B cell (primary cell): ENCODE measurements at regions not wholly inside any gene's neighbourhood (a gene's known extent, or its start where the extent isn't known, plus 50 kb on each side); places are given as distances from the start of the nearest gene placed in this dataset.

ENCODE experiments used
- ATAC-seq: fragments of 200-7000 bp; cut with Tn5 transposase; one replicate; pipeline ENCODE4 v1.10.0; 2021; ENCODE audit warnings: low read depth, mild to moderate bottlenecking, moderate number of reproducible peaks, moderate library complexity
- CTCF ChIA-PET: fragments of 350-600 bp; sonication (Branson Sonifier 250); formaldehyde crosslinking; loops from one replicate; lab custom pipeline; 2021; ENCODE audit warnings: antibody characterized with exemption, inconsistent platforms; lab: Charles Lee
- POLR2A ChIA-PET: fragments of 350-600 bp; sonication (Branson Sonifier 250); formaldehyde crosslinking; loops from one replicate; lab custom pipeline; 2021; ENCODE audit warnings: antibody characterized with exemption; lab: Charles Lee
- DNase-seq: peaks from one replicate; pipeline ENCODE4 v3.0.0; 2013
- H2AFZ ChIP-seq: 2 replicates; pipeline ENCODE4 v1.6.1; 2012; ENCODE audit warnings: mild to moderate bottlenecking, low read depth, low read length; ENCODE audit not compliant: insufficient read depth, poor library complexity, severe bottlenecking
- H3K27ac ChIP-seq, 2 donors: 1 replicate in 1 of 2; 2 replicates in 1 of 2; pipeline ENCODE4 v1.5.1; 2012 to 2013; ENCODE audit warnings: low read length in 2 of 2, mild to moderate bottlenecking in 2 of 2, moderate library complexity in 1 of 2
- H3K27me3 ChIP-seq, 4 experiments: fragments of 200-600 bp in 1 of 4; sonication (generic) in 1 of 4; replicated peaks in 1 of 4; 1 replicate in 2 of 4; 2 replicates in 2 of 4; pipeline versions ENCODE4 v1.6.1 to v1.7.0; 2013 to 2016; ENCODE audit warnings: low read length in 3 of 4, mild to moderate bottlenecking in 2 of 4, mixed read lengths in 1 of 4, moderate library complexity in 1 of 4; ENCODE audit not compliant: insufficient read depth in 4 of 4, control insufficient read depth in 3 of 4; ENCODE audit errors: control extremely low read depth in 1 of 4
- H3K36me3 ChIP-seq, 2 experiments: replicated peaks in 1 of 2; 1 replicate in 1 of 2; 2 replicates in 1 of 2; pipeline versions ENCODE4 v1.6.1 to v1.7.1; 2013; ENCODE audit warnings: low read length in 1 of 2; ENCODE audit not compliant: insufficient read depth in 2 of 2, control insufficient read depth in 1 of 2; ENCODE audit errors: control extremely low read depth in 1 of 2, extremely low read depth in 1 of 2
- H3K4me1 ChIP-seq, 2 donors: fragments of 200-600 bp in 1 of 2; sonication (generic) in 1 of 2; 1 replicate in 1 of 2; 2 replicates in 1 of 2; pipeline versions ENCODE4 v1.5.1 to v1.6.1; 2013 to 2017; ENCODE audit warnings: low read length in 2 of 2; ENCODE audit not compliant: control insufficient read depth in 2 of 2, insufficient read depth in 2 of 2
- H3K4me2 ChIP-seq: replicated peaks from 2 replicates; pipeline ENCODE3; 2012; ENCODE audit warnings: mild to moderate bottlenecking, low read depth, low read length; ENCODE audit not compliant: poor library complexity, severe bottlenecking
- H3K4me3 ChIP-seq, 5 experiments: fragments of 200-600 bp in 1 of 5; sonication (generic) in 1 of 5; 1 replicate in 3 of 5; 2 replicates in 2 of 5; pipeline versions ENCODE4 v1.5.1 to v1.7.0; 2011 to 2016; ENCODE audit warnings: low read length in 4 of 5, mild to moderate bottlenecking in 4 of 5, low read depth in 2 of 5, control low read depth in 1 of 5, moderate library complexity in 1 of 5; ENCODE audit not compliant: insufficient read depth in 1 of 5; ENCODE audit errors: control extremely low read depth in 1 of 5, extremely low read depth in 1 of 5
- H3K79me2 ChIP-seq: fragments of 200-600 bp; sonication (generic); one replicate; pipeline ENCODE4 v1.6.0; 2016; ENCODE audit warnings: low read length; ENCODE audit not compliant: control insufficient read depth, insufficient read depth
- H3K9ac ChIP-seq: fragments of 200-600 bp; sonication (generic); 2 replicates; pipeline ENCODE4 v1.6.1; 2017; ENCODE audit warnings: mild to moderate bottlenecking, low read length, moderate library complexity
- H3K9me3 ChIP-seq, 3 donors: one replicate each; pipeline versions ENCODE4 v1.6.1 to v1.7.1; 2013; ENCODE audit warnings: low read length in 2 of 3; ENCODE audit not compliant: control insufficient read depth in 2 of 3, insufficient read depth in 1 of 3; ENCODE audit errors: control extremely low read depth in 1 of 3
- H4K20me1 ChIP-seq: 2 replicates; pipeline ENCODE4 v1.6.0; 2012; ENCODE audit warnings: mild to moderate bottlenecking, low read length; ENCODE audit not compliant: insufficient read depth, control insufficient read depth, poor library complexity, severe bottlenecking
- H3K27ac Mint-ChIP-seq: one replicate; pipeline ENCODE4 v1.8.0; 2021; ENCODE audit warnings: mixed read lengths
- H3K27me3 Mint-ChIP-seq: one replicate; pipeline ENCODE4 v1.8.0; 2021; ENCODE audit warnings: mixed read lengths
- H3K4me1 Mint-ChIP-seq: one replicate; pipeline ENCODE4 v1.8.0; 2021; ENCODE audit warnings: mixed read lengths
- H3K4me3 Mint-ChIP-seq: one replicate; pipeline ENCODE4 v1.8.0; 2021; ENCODE audit warnings: mixed read lengths
- H3K9me3 Mint-ChIP-seq: one replicate; pipeline ENCODE4 v1.8.0; 2022; ENCODE audit warnings: mixed read lengths; ENCODE audit not compliant: insufficient read depth
- CTCF ChIP-seq: fragments of 200-600 bp; IDR thresholded peaks from one replicate; pipeline ENCODE4 v1.8.0; 2022; ENCODE audit warnings: antibody characterized with exemption, mild to moderate bottlenecking
- EZH2 ChIP-seq: IDR thresholded peaks from 2 replicates; pipeline ENCODE4 v1.6.1; 2012; ENCODE audit warnings: borderline replicate concordance, low read depth, mild to moderate bottlenecking, moderate library complexity, low read length; ENCODE audit not compliant: insufficient read depth, poor library complexity, severe bottlenecking
- WGBS: methylation state at CpG from one replicate; pipeline ENCODE4 v1.1.5; 2013; ENCODE audit warnings: missing lambda C conversion rate; ENCODE audit not compliant: insufficient coverage; 5-methylcytosine and 5-hydroxymethylcytosine counted together
- intact Hi-C: fragments of 100-400 bp; cut with micrococcal nuclease; formaldehyde crosslinking; loops from one replicate; pipeline ENCODE4 v1.10.0; 2022

- no peak overlapping the region for H3K27ac ChIP-seq
- H3K27ac Mint-ChIP-seq, result no peak overlapping the region
- no peaks in the 10 kb centered on the region for H3K79me2 ChIP-seq
- H3K9me3 Mint-ChIP-seq, result no peaks in the 10 kb centered on the region
- no peak overlapping the region for H3K4me3 ChIP-seq
- ATAC-seq, result no peak
- no peak overlapping the region for H3K4me2 ChIP-seq
- H3K4me1 Mint-ChIP-seq, result peaks cover 10% of the 10 kb centered on the region
- no peaks in the 10 kb centered on the region for H4K20me1 ChIP-seq
- H3K4me3 Mint-ChIP-seq, result no peak overlapping the region
- peaks cover 0 to 9% (median 4%) of the 10 kb centered on the region in 4 experiments for H3K27me3 ChIP-seq
- no peaks in the 10 kb centered on the region for H3K9me3 ChIP-seq
- peaks cover 18% of the 10 kb centered on the region for H3K27me3 Mint-ChIP-seq
- ChIA-PET POLR2A (no interaction called here), CTCF (no interaction called here)
- no peaks in the 10 kb centered on the region for H3K36me3 ChIP-seq
- no peak for DNase-seq
- TF ChIP-seq CTCF (no peak), EZH2 (no peak)
- WGBS, result 94% methylated on average over 3 of the region's 4 CpGs
- H2AFZ ChIP-seq, result no peak overlapping the region
- intact Hi-C loops, result no loop called here
- no peak overlapping the region for H3K9ac ChIP-seq
- H3K4me1 ChIP-seq, result peaks cover 6 to 10% of the 10 kb centered on the region in 2 donors
These were observed 295.3 kb downstream of the TLE3 start for GRCh38 chr15:69802432-69802831.

- Histone ChIP-seq H4K20me1 (no peaks in the 10 kb centered on the region), H3K27me3 (peaks cover 0 to 16% (median 4%) of the 10 kb centered on the region in 4 experiments), H3K4me1 (peaks cover 6 to 10% of the 10 kb centered on the region in 2 donors), H3K4me3 (no peak overlapping the region), H3K4me2 (no peak overlapping the region), H3K9ac (no peak overlapping the region), H3K9me3 (no peaks in the 10 kb centered on the region), H3K27ac (no peak overlapping the region), H3K79me2 (no peaks in the 10 kb centered on the region), H3K36me3 (no peaks in the 10 kb centered on the region), H2AFZ (no peak overlapping the region)
- H3K4me1 Mint-ChIP-seq, result peaks cover 10% of the 10 kb centered on the region
- POLR2A ChIA-PET, result no interaction called here
- TF ChIP-seq EZH2, result no peak
- no peak for TF ChIP-seq CTCF
- no peak for ATAC-seq
- H3K9me3 Mint-ChIP-seq, result no peaks in the 10 kb centered on the region
- CTCF ChIA-PET, result interaction anchor here (2.2 kb wide), 1 partner anchor 14 kb away, joined by 5 read pairs; no protein-coding TSS in a partner anchor
- peaks cover 26% of the 10 kb centered on the region for H3K27me3 Mint-ChIP-seq
- intact Hi-C loops, result no loop called here
- WGBS, result 61% methylated on average over 3 of the region's 3 CpGs
- no peak overlapping the region for H3K27ac Mint-ChIP-seq
- no peak for DNase-seq
- H3K4me3 Mint-ChIP-seq, result no peak overlapping the region
These were observed 292.9 kb downstream of the TLE3 start for GRCh38 chr15:69804786-69805185.
